Keratinocyte (primary cell): ENCODE measurements at regions not wholly inside any gene's neighbourhood (a gene's known extent, or its start where the extent isn't known, plus 50 kb on each side); places are given as distances from the start of the nearest gene placed in this dataset.

ENCODE experiments used
- DNase-seq: peaks from one replicate; pipeline ENCODE4 v3.0.0-alpha.2; 2011; ENCODE audit warnings: low read depth, missing footprints, low spot score
- FAIRE-seq: peaks from 2 replicates; lab custom pipeline; 2011; peaks lifted over from hg19 to GRCh38; lab: Jason Lieb, UNC
- H2AFZ ChIP-seq: 2 replicates; pipeline ENCODE4 v1.6.0; 2012; ENCODE audit warnings: low read length, control low read depth, inconsistent platforms; ENCODE audit not compliant: control insufficient read depth
- H3K27ac ChIP-seq: 2 replicates; pipeline ENCODE4 v1.5.1; 2011; ENCODE audit warnings: low read length; ENCODE audit not compliant: control insufficient read depth, insufficient read depth
- H3K27me3 ChIP-seq: 3 replicates; pipeline ENCODE4 v1.6.0; 2011; ENCODE audit warnings: low read length; ENCODE audit not compliant: control insufficient read depth, insufficient read depth; ENCODE audit errors: extremely low read depth
- H3K36me3 ChIP-seq, 2 experiments: 2 replicates in 1 of 2; 3 replicates in 1 of 2; pipeline ENCODE4 v1.5.1; 2011; ENCODE audit warnings: low read length in 2 of 2, mild to moderate bottlenecking in 1 of 2; ENCODE audit not compliant: control insufficient read depth in 2 of 2, insufficient read depth in 2 of 2; ENCODE audit errors: extremely low read depth in 1 of 2
- H3K4me1 ChIP-seq: 3 replicates; pipeline ENCODE4 v1.5.1; 2011; ENCODE audit warnings: low read length; ENCODE audit not compliant: control insufficient read depth, insufficient read depth; ENCODE audit errors: extremely low read depth
- H3K4me2 ChIP-seq: 3 replicates; pipeline ENCODE4 v1.6.0; 2011; ENCODE audit warnings: low read depth, low read length; ENCODE audit not compliant: control insufficient read depth, insufficient read depth; ENCODE audit errors: extremely low read depth
- H3K4me3 ChIP-seq, 3 experiments: fragments of 200-600 bp in 1 of 3; sonication (generic) in 1 of 3; 2 replicates in 2 of 3; 3 replicates in 1 of 3; pipeline ENCODE4 v1.5.1; 2011 to 2016; ENCODE audit warnings: low read length in 3 of 3, mild to moderate bottlenecking in 3 of 3, control low read depth in 2 of 3, inconsistent platforms in 1 of 3, low read depth in 1 of 3, mixed read lengths in 1 of 3, mixed run types in 1 of 3, moderate library complexity in 1 of 3; ENCODE audit not compliant: control insufficient read depth in 2 of 3, insufficient read depth in 2 of 3; ENCODE audit errors: extremely low read depth in 1 of 3
- H3K79me2 ChIP-seq: 2 replicates; pipeline ENCODE4 v1.6.0; 2012; ENCODE audit warnings: low read length; ENCODE audit not compliant: control insufficient read depth, insufficient read depth
- H3K9ac ChIP-seq: 3 replicates; pipeline ENCODE4 v1.6.0; 2011; ENCODE audit warnings: low read length; ENCODE audit not compliant: control insufficient read depth, insufficient read depth; ENCODE audit errors: extremely low read depth
- H3K9me1 ChIP-seq: 3 replicates; pipeline ENCODE4 v1.6.0; 2011; ENCODE audit warnings: low read length; ENCODE audit not compliant: control insufficient read depth, insufficient read depth; ENCODE audit errors: extremely low read depth
- H3K9me3 ChIP-seq: 2 replicates; pipeline ENCODE4 v1.5.1; 2012; ENCODE audit warnings: low read depth, low read length; ENCODE audit not compliant: control insufficient read depth
- H4K20me1 ChIP-seq: 3 replicates; pipeline ENCODE4 v1.6.0; 2011; ENCODE audit warnings: low read length; ENCODE audit not compliant: control insufficient read depth, insufficient read depth; ENCODE audit errors: extremely low read depth
- EZH2 ChIP-seq: IDR thresholded peaks from one replicate; pipeline ENCODE4 v1.6.1; 2012; ENCODE audit warnings: inconsistent platforms, mild to moderate bottlenecking, low read length, moderate library complexity
- dilution Hi-C: fragments of 300-500 bp; cut with MboI; formaldehyde crosslinking; loops from one replicate; pipeline ENCODE4 v1.7.0; 2020; ENCODE audit warnings: low sequenced_read_pairs; ENCODE audit not compliant: extremely low pct_ligation_motif_present
- TF ChIP-seq, protein P1 (sequence below), 3 experiments: IDR thresholded peaks in 1 of 3; conservative IDR thresholded peaks in 1 of 3; optimal IDR thresholded peaks in 1 of 3; 2 replicates in 2 of 3; 3 replicates in 1 of 3; pipeline versions ENCODE3 to v1.5.1; 2011; ENCODE audit warnings: low read length in 3 of 3, mild to moderate bottlenecking in 3 of 3, moderate library complexity in 2 of 3, control low read depth in 1 of 3, inconsistent platforms in 1 of 3; ENCODE audit not compliant: insufficient read depth in 2 of 3; ENCODE audit errors: extremely low read depth in 1 of 3

DNA sequence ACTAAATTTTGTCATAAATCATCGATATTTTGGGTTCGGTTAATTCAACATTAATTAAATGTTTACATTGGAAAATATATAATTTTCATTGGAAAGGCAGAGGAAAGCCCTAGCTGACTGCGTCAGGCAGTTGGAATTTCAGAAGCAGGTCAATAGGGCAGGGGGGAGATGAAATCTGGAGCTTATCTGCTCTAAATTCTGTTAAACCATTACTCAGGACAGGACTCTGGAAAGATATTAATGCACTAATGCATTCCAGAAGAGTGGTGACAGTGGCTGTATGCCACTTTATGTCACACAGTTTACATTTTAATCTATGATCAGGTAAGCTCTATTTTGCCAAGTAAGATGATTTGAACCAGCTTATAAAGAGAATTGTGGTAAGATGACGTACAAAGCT lies 153.0 kb upstream of the B3GALT2 start:
- TF ChIP-seq, protein P1, sequence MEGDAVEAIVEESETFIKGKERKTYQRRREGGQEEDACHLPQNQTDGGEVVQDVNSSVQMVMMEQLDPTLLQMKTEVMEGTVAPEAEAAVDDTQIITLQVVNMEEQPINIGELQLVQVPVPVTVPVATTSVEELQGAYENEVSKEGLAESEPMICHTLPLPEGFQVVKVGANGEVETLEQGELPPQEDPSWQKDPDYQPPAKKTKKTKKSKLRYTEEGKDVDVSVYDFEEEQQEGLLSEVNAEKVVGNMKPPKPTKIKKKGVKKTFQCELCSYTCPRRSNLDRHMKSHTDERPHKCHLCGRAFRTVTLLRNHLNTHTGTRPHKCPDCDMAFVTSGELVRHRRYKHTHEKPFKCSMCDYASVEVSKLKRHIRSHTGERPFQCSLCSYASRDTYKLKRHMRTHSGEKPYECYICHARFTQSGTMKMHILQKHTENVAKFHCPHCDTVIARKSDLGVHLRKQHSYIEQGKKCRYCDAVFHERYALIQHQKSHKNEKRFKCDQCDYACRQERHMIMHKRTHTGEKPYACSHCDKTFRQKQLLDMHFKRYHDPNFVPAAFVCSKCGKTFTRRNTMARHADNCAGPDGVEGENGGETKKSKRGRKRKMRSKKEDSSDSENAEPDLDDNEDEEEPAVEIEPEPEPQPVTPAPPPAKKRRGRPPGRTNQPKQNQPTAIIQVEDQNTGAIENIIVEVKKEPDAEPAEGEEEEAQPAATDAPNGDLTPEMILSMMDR (optimal IDR thresholded peaks at IDR 0.05 in 1 of 3, IDR thresholded peaks at IDR 0.05 in 1 of 3, conservative IDR thresholded peaks at IDR 0.05 in 1 of 3; ENCODE audit: extremely low read depth in 1 of 3, insufficient read depth in 2 of 3, low read length in 3 of 3): no peak
- FAIRE-seq: no peak

DNA sequence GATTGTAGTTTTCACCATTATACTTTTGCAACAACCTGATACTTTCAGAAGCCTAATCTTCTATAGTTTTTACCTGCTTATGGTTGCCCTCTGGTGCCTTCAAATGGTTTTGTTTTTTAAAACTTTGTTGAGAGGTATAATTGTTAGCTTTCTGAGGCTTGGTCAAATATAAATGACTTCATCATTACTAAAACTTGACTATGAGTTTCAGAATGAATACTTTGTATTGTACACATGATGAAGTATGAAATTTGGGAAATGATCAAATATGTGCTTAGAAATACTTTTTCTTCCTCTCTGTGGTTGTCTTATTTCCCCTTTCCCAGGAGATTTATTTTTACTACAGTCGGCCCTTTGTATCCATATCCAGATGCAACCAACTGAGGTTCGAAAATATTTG lies 151.8 kb upstream of the B3GALT2 start:
- FAIRE-seq (no peak), DNase-seq (no peak)

More for the DNA sequence above, 153.0 kb upstream of the B3GALT2 start:
- H3K4me2 ChIP-seq: no peak overlapping the region
- H3K9me3 ChIP-seq: no peaks in the 10 kb centered on the region
- H3K4me3 ChIP-seq: no peak overlapping the region
- no peaks in the 10 kb centered on the region for H3K9me1 ChIP-seq
- no peaks in the 10 kb centered on the region for H3K36me3 ChIP-seq
- H2AFZ ChIP-seq: no peak overlapping the region
- H3K9ac ChIP-seq: no peak overlapping the region
- dilution Hi-C loops: no loop called here
- H3K4me1 ChIP-seq: no peaks in the 10 kb centered on the region
- no peak for DNase-seq
- H3K27me3 ChIP-seq: no peaks in the 10 kb centered on the region
- no peak overlapping the region for H3K27ac ChIP-seq
- no peaks in the 10 kb centered on the region for H4K20me1 ChIP-seq
- no peaks in the 10 kb centered on the region for H3K79me2 ChIP-seq

More for the DNA sequence above, 151.8 kb upstream of the B3GALT2 start:
- H4K20me1 ChIP-seq: no peaks in the 10 kb centered on the region
- no peak for TF ChIP-seq EZH2
- TF ChIP-seq, protein P1 (optimal IDR thresholded peaks at IDR 0.05 in 1 of 3, IDR thresholded peaks at IDR 0.05 in 1 of 3, conservative IDR thresholded peaks at IDR 0.05 in 1 of 3; ENCODE audit: extremely low read depth in 1 of 3, insufficient read depth in 2 of 3, low read length in 3 of 3): peak in 1 of 3 experiments; percentile 16
- no peak overlapping the region for H2AFZ ChIP-seq
- H3K4me2 ChIP-seq: no peak overlapping the region
- H3K9me3 ChIP-seq: no peaks in the 10 kb centered on the region
- H3K79me2 ChIP-seq: no peaks in the 10 kb centered on the region
- no peak overlapping the region for H3K27ac ChIP-seq
- no peaks in the 10 kb centered on the region for H3K27me3 ChIP-seq
- H3K9ac ChIP-seq: no peak overlapping the region
- no peaks in the 10 kb centered on the region for H3K4me1 ChIP-seq
- no peaks in the 10 kb centered on the region for H3K9me1 ChIP-seq
- no peaks in the 10 kb centered on the region for H3K36me3 ChIP-seq
- no peak overlapping the region for H3K4me3 ChIP-seq
- dilution Hi-C loops: no loop called here
